A673 (cell line): ENCODE measurements at regions not wholly inside any gene's neighbourhood (a gene's known extent, or its start where the extent isn't known, plus 50 kb on each side); places are given as distances from the start of the nearest gene placed in this dataset.

Source experiments
- BruUV-seq: library from RNA; stranded (reverse); fragments of 400-500 nt; replicated peaks from 2 replicates; lab custom pipeline; 2021; lab: Mats Ljungman, UMichigan
- CTCF ChIA-PET: fragments of 300-600 bp; sonication (Branson Sonifier 250); formaldehyde crosslinking; loops from one replicate; lab custom pipeline; 2022; ENCODE audit warnings: antibody characterized with exemption; lab: Charles Lee
- POLR2A ChIA-PET: fragments of 300-600 bp; sonication (Branson Sonifier 250); formaldehyde crosslinking; loops from one replicate; lab custom pipeline; 2022; ENCODE audit warnings: antibody characterized with exemption; ENCODE audit not compliant: low non-redundant PET; lab: Charles Lee
- DNase-seq: peaks from one replicate; pipeline ENCODE4 v3.0.0-alpha.2; 2015; ENCODE audit warnings: low spot score
- H3K27ac ChIP-seq: fragments of 200-600 bp; sonication (generic); 2 replicates; pipeline ENCODE4 v1.5.1; 2016; ENCODE audit warnings: mixed run types, low read depth, mild to moderate bottlenecking, mixed read lengths, antibody characterized with exemption, low read length; ENCODE audit not compliant: poor library complexity, severe bottlenecking
- H3K27me3 ChIP-seq: fragments of 200-600 bp; sonication (generic); replicated peaks from 2 replicates; pipeline ENCODE4 v1.6.1; 2017; ENCODE audit warnings: mixed run types, low read depth, mild to moderate bottlenecking, mixed read lengths, antibody characterized with exemption, low read length; ENCODE audit not compliant: insufficient read depth, poor library complexity
- H3K36me3 ChIP-seq: fragments of 200-600 bp; sonication (generic); 2 replicates; pipeline ENCODE4 v1.6.1; 2016; ENCODE audit warnings: mixed run types, mild to moderate bottlenecking, mixed read lengths, antibody characterized with exemption, low read length; ENCODE audit not compliant: insufficient read depth, poor library complexity, severe bottlenecking
- H3K4me1 ChIP-seq: fragments of 200-600 bp; sonication (generic); 2 replicates; pipeline ENCODE4 v1.6.1; 2017; ENCODE audit warnings: mixed run types, mild to moderate bottlenecking, mixed read lengths, antibody characterized with exemption, low read length; ENCODE audit not compliant: insufficient read depth, poor library complexity, severe bottlenecking
- H3K4me3 ChIP-seq: fragments of 200-600 bp; sonication (generic); 2 replicates; pipeline ENCODE4 v1.5.1; 2016; ENCODE audit warnings: low read depth, mixed run types, mild to moderate bottlenecking, mixed read lengths, low read length; ENCODE audit not compliant: poor library complexity, severe bottlenecking
- H3K9me3 ChIP-seq: fragments of 200-600 bp; sonication (generic); 2 replicates; pipeline ENCODE4 v1.6.1; 2016; ENCODE audit warnings: mixed run types, low read depth, mild to moderate bottlenecking, mixed read lengths, antibody characterized with exemption, low read length; ENCODE audit not compliant: poor library complexity, severe bottlenecking
- CTCF ChIP-seq: fragments of 300-800, 200-600 bp; sonication (generic); conservative IDR thresholded peaks from 2 replicates; pipeline ENCODE4 v1.5.1; 2017; ENCODE audit warnings: low read depth, mild to moderate bottlenecking, antibody characterized with exemption, low read length, moderate library complexity, mixed read lengths
- EZH2 ChIP-seq: fragments of 200-600 bp; sonication (generic); IDR thresholded peaks from 2 replicates; pipeline ENCODE4 v1.6.1; 2017; ENCODE audit warnings: borderline replicate concordance, low read depth, mild to moderate bottlenecking, mixed read lengths, antibody characterized with exemption, low read length; ENCODE audit not compliant: poor library complexity, severe bottlenecking
- intact Hi-C: fragments of 100-400 bp; cut with micrococcal nuclease; formaldehyde crosslinking; loops from one replicate; pipeline ENCODE4 v1.10.0; 2022; ENCODE audit not compliant: unreplicated experiment

GRCh38 chr1:68984289-68984688 lies 487.4 kb upstream of the DEPDC1 start:
- Histone ChIP-seq H3K9me3 (no peaks in the 10 kb centered on the region), H3K36me3 (no peaks in the 10 kb centered on the region), H3K27me3 (no peaks in the 10 kb centered on the region), H3K4me3 (no peak overlapping the region), H3K27ac (no peak overlapping the region), H3K4me1 (no peaks in the 10 kb centered on the region)
- no peak for TF ChIP-seq CTCF
- TF ChIP-seq EZH2 = no peak
- intact Hi-C loops = no loop called here
- CTCF ChIA-PET = no interaction called here
- POLR2A ChIA-PET = no interaction called here
- no peak for DNase-seq
- no TSS peak for BruUV-seq

- intact Hi-C loops = no loop called here
- POLR2A ChIA-PET = no interaction called here
- CTCF ChIA-PET = no interaction called here
Measured at GRCh38 chr1:68994096-68994495, 497.2 kb upstream of the DEPDC1 start.

GRCh38 chr1:69016468-69016867 lies 519.6 kb upstream of the DEPDC1 start:
- Histone ChIP-seq H3K9me3 (no peaks in the 10 kb centered on the region), H3K4me3 (no peak overlapping the region), H3K27ac (no peak overlapping the region), H3K36me3 (no peaks in the 10 kb centered on the region), H3K4me1 (no peaks in the 10 kb centered on the region), H3K27me3 (no peaks in the 10 kb centered on the region)
- intact Hi-C loops = no loop called here
- CTCF ChIA-PET = no interaction called here
- no TSS peak for BruUV-seq
- POLR2A ChIA-PET = no interaction called here
- no peak for DNase-seq
- TF ChIP-seq EZH2 (no peak), CTCF (no peak)

More at GRCh38 chr1:68994096-68994495, 497.2 kb upstream of the DEPDC1 start:
- no TSS peak for BruUV-seq
- H3K9me3 ChIP-seq = no peaks in the 10 kb centered on the region
- no peaks in the 10 kb centered on the region for H3K36me3 ChIP-seq
- TF ChIP-seq CTCF (no peak), EZH2 (no peak)
- no peak overlapping the region for H3K27ac ChIP-seq
- H3K4me1 ChIP-seq = no peaks in the 10 kb centered on the region
- DNase-seq = no peak
- H3K27me3 ChIP-seq = no peaks in the 10 kb centered on the region
- H3K4me3 ChIP-seq = no peak overlapping the region
